GM21528 (cell line): ENCODE measurements at regions not wholly inside any gene's neighbourhood (a gene's known extent, or its start where the extent isn't known, plus 50 kb on each side); places are given as distances from the start of the nearest gene placed in this dataset.

Experiments
- ATAC-seq: cut with Tn5 transposase; IDR thresholded peaks from one replicate; pipeline ENCODE4 v1.9.1; 2021; ENCODE audit warnings: mild to moderate bottlenecking, moderate library complexity; ENCODE audit not compliant: unreplicated experiment, low FRiP score

DNA sequence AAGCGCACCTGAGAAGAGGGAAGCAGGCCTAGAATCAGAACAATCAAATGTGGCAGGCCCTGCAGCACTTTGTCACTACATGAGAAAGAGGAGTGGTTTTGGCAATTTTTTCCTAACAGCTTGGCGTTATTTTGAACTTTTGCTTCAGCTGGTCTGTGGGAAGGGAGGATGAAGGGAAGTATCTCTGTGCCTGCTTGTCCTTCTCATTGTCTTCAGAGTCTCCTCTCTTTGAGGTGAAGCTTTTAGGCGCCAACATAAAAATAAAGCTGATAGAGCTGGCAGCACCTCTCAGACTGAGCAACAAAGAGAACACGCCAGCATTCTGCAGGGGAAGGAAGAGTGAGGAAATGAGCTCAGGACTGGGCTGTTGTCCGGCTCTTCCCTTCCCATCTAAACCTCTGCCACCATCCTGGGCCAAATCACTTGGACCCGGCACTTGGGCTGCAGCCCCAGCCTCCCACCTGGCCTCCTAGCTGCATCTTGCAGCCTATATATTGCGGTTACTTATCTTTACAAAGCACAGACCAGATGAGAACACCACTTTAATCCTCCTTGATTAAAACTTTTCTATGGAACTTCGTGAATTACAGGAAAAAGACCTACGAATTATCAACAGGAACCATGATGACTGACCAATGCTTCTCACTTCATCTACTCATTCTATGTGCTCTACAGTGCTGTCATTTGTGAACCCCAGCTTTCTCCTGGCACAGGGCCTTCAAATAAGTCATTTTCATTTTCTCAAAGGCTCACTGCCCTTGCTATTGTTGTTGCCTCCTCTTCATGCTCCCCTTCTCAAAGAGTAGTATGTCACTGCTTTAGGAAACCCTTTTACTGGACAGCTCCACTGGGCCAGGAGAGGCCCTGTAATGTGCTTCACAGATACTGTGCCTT is 476.4 kb upstream of the HS3ST1 start:
- no peak for ATAC-seq

DNA sequence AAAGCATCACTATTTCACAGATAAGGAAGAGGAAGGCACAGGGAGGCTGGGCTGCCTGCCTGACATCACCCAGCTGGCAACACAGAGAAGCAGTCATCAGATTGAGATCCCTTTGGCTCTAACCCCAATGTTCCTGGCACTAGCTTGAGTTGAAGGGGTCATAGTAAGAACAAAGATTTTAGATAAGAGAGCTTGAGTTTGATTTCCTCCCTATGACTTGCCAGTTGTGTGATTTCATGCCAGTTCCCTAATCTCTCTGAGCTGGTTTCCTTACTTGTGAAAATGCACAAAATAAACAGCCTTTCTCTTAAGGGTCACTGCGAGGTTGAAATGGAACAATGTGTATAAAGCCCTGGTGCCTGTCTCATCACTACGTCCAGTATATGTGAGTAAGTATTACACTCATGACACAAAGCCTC is 475.4 kb upstream of the HS3ST1 start:
- ATAC-seq, result no peak

DNA sequence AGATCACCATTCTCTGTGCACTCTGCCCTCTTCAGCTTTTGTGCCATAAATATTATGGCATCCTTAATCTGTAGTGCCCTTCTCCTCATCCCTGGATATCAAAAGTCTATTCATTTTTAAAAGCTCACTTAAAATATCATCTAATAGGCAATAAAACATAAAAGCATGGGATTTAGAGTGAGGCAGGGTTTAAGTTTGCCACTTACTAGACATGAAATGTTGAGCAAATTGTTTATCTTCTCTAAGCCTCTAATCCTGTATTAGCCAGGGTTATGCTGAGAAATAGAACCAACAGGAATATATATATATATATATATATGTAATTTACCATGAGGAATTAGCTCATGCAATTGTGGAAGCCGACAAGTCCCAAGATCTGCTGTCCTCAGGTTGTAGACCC is 472.4 kb upstream of the HS3ST1 start:
- ATAC-seq, result no peak

DNA sequence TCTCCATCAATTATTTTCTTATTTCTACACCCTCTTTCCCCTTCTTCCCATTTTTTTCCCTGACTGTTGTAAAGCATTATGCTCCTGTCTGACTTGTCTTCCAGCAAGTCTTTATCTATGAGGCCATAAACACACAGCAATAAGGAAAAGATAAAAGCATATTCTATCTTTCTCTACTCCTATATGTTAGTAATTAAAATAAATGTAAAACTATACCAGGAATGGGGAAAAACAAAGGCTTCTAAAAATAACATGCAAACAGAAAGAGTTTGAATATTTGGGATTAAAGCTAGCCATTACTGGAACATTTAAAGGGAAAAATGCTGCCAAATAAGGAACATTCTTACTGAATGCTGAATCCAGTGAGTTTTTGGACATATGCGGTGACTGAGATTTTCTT is 471.7 kb upstream of the HS3ST1 start:
- no peak for ATAC-seq

DNA sequence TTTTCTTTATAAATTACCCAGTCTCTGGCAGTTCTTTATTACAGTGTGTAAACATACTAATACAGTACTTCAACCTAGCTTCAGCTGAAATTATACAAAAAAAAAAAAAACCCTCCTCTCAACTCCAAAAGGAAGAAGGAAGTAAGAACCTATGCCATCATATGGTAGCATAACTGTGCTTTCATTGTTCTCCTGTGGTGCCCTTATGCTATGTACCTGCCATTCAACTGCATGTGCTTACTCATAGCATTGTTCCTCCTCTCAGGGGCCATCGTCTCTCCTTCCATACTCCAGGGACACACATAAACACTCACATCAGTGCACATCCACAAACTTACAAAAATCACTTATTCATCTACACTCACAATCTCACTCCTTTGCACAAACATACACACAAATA is 470.1 kb upstream of the HS3ST1 start:
- ATAC-seq, result no peak

DNA sequence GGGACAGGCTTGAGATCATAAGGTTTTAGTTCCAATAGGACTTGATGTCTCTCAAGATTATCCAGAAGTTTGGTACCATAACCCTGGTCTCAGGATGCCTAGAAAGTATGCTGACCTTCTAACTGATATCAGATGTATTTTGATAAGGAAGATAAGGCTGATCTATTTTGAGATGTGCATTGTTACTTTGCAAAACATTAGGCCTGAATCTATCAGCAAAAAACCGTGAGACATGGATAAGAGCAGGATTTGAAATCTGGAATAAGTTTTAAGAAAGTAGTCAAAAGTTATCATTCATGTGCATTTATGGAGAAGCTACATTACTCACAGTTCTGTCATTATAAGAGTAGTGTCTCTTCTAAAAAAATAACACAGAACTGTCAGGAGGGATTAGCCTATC is 467.1 kb upstream of the HS3ST1 start:
- ATAC-seq, result no peak

DNA sequence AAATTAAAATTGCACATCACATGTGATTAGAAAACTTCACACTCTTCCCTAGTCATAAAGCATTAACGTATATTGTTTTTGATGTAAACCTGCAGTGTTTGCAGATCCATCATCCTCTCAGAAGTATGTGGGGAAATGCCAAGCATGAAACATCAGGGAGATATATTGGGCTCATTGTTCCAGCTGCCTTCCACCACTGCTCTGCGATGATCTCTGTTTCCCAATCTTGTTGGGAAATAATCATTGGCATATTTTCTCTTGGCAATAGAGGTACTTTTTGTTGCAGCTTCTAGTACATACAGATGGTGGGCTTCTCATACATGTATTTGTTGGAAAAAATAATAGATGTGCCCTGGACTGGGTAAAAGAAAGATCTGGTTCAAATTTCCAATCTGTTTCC is 466.3 kb upstream of the HS3ST1 start:
- no peak for ATAC-seq

DNA sequence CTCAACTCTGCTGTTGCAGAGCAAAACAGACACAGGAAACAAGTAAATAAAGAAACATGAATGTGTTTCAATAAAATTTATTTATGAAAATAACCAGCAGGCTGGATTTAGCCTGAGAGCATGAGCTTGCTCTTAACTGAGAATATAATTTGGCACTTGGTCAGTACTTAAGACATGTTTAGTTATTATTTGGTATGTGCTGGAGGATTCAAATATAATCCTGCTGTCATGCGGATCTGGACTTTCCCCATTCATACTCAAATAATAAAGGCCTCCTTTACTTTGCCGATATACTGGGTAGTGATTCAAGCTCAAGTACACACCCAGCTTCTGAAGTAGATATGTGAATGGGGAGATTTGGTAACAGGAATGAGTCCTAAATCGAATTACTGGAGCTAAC is 465.5 kb upstream of the HS3ST1 start:
- ATAC-seq, result no peak

DNA sequence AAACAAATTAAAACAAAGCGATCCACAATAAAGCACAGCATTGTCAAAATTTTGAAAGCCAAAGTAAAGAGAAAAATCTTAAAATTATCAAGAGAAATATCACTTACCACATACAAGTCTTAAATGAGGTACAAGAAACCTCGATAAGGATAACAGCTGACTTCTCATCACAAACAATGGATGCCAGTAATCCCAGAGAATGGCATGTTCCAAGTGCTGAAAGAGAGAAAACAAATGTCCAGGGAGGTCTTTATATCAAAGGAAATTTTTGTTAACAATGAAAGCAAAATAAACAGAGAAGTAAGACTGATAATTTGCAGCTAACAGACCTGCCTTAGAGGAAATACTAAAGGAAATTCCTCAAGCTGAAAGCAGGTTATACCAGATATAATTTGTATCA is 460.4 kb upstream of the HS3ST1 start:
- no peak for ATAC-seq

DNA sequence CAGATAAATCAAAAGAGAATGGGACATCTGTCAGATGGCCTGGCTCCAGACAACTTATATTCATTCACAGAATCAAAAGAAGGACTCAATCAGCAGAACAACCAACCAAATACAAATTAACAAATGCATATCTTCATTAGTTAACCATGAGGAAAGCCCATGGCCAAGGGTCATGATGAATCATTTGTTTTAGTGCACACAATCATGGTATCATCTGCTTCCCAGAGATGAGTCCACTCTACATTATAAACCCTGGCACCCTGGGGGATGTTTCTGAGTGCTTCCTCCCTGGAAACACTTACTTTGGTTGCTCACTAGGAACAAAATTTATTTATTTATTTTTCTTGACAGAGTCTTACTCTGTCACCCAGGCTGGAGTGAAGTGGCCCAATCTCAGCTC is 453.3 kb upstream of the HS3ST1 start:
- no peak for ATAC-seq

DNA sequence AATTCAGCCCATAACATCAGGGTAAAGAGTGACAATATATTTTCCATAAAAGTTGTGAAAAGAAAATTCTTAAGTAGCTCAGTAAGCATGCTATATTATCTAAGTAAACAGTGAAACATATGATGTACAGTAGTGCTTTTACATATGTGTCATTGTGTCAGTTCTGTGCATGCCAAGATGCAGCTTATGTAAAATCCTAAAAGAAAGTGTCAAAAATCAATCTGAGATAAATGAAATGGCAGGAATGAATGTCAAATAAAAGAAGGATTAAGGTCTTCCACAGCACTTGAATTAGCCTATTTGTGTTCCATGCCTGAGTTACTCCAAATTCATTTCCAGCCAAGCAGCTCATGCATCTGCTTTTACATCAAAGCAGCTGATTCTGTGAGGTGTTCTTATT is 452.7 kb upstream of the HS3ST1 start:
- ATAC-seq, result no peak

DNA sequence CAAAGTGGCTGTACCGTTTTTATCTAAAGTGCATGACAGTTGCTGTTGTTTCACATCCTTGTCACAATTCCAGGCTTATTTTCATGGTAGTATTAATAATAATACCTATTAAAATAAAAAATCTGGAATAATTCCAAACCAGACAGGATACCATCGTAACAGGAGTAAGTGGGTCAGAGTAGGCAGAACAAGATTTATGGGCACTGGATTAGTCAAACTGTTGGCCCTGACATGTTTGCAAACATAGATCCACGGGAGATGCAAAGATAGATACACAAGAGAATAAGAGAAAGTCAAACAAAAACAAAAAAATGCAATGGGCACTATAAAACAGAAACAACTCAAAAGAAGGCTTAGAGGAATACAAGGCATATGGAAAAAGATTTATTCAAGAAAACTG is 449.5 kb upstream of the HS3ST1 start:
- no peak for ATAC-seq

DNA sequence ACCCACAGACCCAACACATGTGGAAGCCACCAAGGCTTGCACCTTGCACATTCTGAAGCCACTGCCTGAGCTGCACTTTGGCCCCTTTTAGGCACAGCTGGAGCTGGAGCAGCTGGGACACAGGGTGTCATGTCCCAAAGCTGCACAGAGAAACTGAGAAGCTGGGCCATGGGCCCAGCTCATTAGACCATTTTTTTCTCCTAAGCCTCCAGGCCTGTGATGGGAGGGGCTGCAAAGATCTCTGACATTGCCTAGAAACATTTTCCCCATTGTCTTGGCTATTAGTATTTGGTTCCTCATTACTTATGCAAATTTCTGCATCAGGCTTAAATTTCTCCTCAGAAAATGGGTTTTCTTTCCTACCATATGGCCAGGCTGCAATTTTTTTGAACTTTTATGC is 447.4 kb upstream of the HS3ST1 start:
- ATAC-seq, result no peak

DNA sequence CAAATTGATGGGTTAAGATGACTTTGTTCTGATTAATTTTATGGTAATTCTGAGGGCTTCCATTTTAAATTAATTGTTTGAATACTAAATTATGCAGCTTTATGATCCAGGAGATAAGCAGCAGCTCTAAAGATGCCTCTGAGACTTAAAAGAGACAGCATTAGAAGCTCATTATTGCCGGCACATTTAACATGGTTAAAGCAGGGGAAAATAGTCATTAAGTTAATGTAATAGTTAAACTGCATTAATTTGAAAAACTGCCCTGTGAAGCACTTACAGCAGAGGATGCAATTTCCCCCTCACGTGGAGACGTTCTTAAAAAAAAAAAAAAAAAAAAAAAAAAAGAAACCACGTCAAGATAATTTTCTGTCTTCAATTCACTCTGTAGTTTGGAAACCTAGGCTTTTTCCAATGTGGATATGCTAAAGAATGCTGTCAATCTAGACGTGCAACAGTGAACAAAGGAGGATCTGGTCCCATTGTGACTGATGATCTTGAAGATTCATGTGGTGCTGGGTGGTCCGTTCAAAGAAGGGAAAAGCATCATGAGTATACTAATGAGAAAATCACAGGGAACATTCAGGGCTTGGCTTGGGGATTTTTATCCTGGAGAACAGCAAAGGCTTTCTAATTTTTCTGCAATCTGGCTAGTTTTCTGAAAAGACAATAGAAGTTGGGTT is 440.6 kb upstream of the HS3ST1 start:
- ATAC-seq, result no peak

DNA sequence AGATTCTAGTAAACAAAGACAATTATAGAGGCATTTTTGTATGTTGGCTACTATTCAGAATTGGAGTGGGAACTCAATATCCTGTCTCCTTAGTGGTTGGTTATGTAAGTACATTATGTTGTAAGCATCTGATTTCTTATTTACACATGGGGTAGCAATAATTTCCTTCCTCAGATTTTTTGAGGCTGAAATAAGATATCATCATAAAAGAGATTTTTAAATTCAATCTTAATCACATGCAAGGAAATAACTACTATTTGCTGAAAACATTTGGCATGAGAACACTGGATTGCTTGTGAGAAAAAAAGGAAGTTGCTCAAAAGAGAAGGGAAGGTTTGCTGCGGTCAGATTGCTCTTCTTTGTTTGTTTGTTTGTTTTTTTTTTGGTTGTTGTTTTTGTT is 437.7 kb upstream of the HS3ST1 start:
- ATAC-seq, result no peak

DNA sequence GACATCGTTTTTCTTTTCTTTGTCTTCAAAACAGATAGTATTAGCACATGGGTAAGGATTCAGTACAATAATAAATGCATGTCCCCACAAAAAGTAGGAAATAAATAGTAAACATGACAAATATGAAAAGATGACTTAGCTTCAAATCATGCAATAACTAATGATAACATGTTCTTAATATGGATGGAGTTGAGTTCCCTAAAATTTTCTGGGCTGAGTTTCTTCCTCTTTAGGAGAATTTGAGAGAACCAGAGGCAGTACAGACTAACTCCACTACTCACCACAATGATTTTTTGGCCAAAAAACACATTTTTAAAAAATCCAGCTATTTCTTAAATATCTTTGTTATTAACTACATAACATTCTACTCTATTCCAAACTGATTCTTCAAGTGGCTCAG is 432.3 kb upstream of the HS3ST1 start:
- ATAC-seq, result no peak

DNA sequence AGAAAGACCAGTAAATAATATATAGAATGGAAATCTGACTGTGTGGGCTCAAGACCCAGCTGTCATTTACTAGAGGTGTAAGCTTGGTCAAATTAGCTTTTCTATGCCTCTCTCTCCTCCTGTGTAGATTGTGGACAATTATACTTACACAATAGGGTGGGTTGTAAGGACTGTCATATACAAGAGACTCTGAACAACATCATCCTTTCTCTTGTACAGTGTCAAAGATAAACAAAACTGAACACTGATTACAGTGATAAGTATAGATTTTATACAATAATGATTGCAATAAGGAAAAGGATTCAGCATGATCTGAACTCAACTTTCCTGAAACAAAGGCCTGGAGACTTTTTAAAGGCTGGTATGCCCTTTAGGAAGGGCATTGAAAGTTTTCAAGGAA is 429.2 kb upstream of the HS3ST1 start:
- ATAC-seq, result no peak

DNA sequence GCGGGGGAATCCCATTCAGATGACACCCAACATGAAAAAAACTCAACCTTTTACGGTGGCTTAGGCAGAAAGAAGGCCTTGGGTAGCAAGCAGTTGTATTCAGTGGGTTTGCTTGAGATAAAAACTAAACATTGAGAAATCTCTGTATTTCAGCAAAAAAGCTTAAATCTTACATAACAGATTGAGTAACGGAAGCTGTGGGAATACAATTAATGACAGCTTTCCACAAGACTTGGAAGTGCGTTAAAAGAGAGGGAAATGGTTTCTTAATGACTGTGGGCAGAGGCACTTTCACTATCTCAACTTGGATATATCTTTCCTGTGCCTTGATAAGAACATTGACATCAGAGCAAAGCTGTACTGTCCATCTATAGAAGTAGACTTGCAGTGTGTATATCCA is 418.5 kb upstream of the HS3ST1 start:
- no peak for ATAC-seq

DNA sequence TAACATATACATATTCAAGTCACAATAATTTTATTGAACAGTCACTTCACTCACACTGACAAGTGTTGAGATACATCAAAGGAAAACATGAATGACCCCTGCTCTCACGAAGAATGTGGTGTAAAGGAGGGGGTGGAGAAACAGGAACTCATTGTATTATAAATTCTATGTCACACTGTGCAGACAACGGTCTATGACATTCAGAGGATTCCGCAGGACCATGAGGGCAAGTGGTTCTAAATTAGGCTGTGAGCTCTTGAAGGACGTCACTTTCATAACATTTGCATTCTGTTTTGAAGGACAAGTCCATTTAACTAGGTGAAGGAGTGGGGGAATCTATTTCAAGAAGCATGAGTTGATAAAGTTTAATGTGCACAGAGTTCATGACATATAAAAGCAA is 415.2 kb upstream of the HS3ST1 start:
- ATAC-seq, result no peak

DNA sequence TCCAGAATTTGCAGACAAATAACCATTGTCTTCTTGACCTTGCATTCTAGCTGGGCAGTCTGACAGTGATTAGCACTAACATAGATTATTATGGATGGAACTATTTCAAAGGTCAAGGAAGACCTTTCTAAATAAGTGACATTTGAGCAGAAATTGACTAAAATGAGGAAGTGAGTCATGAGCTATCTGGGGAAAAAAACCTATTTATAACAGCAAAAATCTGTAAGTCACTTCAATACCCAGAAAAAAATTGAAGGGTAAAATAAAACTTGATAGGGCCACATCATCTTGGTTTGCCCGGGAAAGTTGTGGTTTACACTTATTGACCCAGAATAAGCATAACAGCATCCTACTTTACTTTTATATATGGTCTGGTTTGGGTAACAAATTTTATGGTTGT is 414.6 kb upstream of the HS3ST1 start:
- ATAC-seq, result no peak

DNA sequence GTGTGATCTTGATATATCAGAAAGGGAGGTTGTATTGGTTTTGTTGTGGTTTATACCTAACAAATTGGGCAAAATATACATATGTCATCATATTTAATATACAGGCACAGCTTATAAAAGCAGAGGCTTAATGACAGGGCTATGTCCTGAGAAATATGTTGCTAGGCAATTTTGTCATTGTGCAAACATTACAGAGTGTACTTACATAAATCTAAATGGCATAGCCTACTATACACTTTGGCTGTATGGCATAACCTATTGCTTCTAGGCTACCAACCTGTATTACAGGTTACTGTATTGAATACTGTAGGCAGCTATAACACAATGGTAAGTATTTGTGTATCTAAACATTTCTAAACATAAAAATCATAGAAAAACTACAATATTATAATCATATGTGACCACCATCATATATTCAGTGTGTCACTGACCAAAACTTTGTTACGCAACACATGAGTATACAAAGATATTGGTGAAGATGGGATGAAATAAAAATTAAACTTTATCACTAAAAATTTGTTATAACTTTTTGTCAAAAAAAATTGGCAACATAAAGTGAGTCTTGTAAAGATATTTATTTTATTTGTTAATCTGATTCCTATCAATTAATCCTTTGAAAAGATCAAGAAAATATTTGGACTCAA is 414.0 kb upstream of the HS3ST1 start:
- no peak for ATAC-seq

DNA sequence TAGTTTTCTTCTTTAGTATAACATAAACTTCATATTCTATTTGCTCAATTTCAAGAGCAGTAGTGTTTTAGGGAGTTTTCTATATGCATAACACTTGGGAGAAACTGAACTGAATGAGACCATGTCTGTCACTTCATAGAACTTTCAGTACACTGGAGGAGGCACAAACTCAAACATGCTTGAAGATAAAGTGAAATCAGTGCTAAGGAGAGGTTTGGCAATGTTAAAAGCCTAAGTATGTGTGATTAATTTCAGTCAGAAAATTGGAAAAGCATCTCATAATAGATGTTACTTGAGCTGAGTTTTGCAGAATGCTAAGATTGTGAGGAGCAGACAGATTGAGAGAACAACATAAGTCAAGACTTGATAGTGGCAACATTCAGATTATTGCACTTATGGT is 411.2 kb upstream of the HS3ST1 start:
- ATAC-seq, result no peak
